Uterus (tissue), 2 donors: ENCODE measurements at regions not wholly inside any gene's neighbourhood (a gene's known extent, or its start where the extent isn't known, plus 50 kb on each side); places are given as distances from the start of the nearest gene placed in this dataset.

Source experiments
- CTCF ChIP-seq, 4 experiments: fragments of 200-600 bp in 2 of 4; fragments of 450-650 bp in 2 of 4; sonication (generic) in 2 of 4; IDR thresholded peaks; one replicate each; pipeline ENCODE4 v1.5.1; 2016 to 2019; ENCODE audit warnings: antibody characterized with exemption in 4 of 4, mild to moderate bottlenecking in 2 of 4, moderate library complexity in 1 of 4
- POLR2A ChIP-seq, 2 donors: fragments of 450-650 bp; IDR thresholded peaks; one replicate each; pipeline ENCODE4 v1.6.1; 2016; ENCODE audit warnings: antibody characterized with exemption in 2 of 2, mild to moderate bottlenecking in 1 of 2, moderate library complexity in 1 of 2

GRCh38 chr16:73106329-73107034 is 58.6 kb upstream of the ZFHX3 start:
- TF ChIP-seq CTCF (IDR thresholded peaks at IDR 0.05) (no peak), POLR2A (IDR thresholded peaks at IDR 0.05) (no peak)
